Heart left ventricle (tissue), 16 donors: ENCODE measurements at regions not wholly inside any gene's neighbourhood (a gene's known extent, or its start where the extent isn't known, plus 50 kb on each side); places are given as distances from the start of the nearest gene placed in this dataset.

Experiments used
- ATAC-seq, 4 donors: fragments of 200-7000 bp; cut with Tn5 transposase; one replicate each; pipeline ENCODE4 v1.9.1; 2020 to 2022; ENCODE audit warnings: moderate library complexity in 4 of 4, mild to moderate bottlenecking in 3 of 4, moderate number of reproducible peaks in 1 of 4
- DNase-seq, 5 donors: peaks; one replicate each; pipeline ENCODE4 v3.0.0-alpha.2; 2020
- H3K27ac ChIP-seq, 12 donors: fragments of 200-600 bp; sonication (generic) in 4 of 12; one replicate each; pipeline versions ENCODE4 v1.5.0 to v1.8.0; 2016 to 2022; ENCODE audit warnings: mild to moderate bottlenecking in 2 of 12
- H3K27me3 ChIP-seq, 9 donors: fragments of 200-600 bp; sonication (generic) in 2 of 9; one replicate each; pipeline versions ENCODE4 v1.5.1 to v1.8.0; 2016 to 2022; ENCODE audit warnings: mild to moderate bottlenecking in 3 of 9
- H3K36me3 ChIP-seq, 9 donors: fragments of 200-600 bp; sonication (generic) in 2 of 9; one replicate each; pipeline versions ENCODE4 v1.5.0 to v1.8.0; 2018 to 2022; ENCODE audit warnings: mild to moderate bottlenecking in 2 of 9
- H3K4me1 ChIP-seq, 12 donors: fragments of 200-600 bp; sonication (generic) in 4 of 12; one replicate each; pipeline versions ENCODE4 v1.5.0 to v1.8.0; 2016 to 2022; ENCODE audit warnings: mild to moderate bottlenecking in 3 of 12
- H3K4me3 ChIP-seq, 12 donors: fragments of 200-600 bp; sonication (generic) in 4 of 12; one replicate each; pipeline versions ENCODE4 v1.5.0 to v1.8.0; 2017 to 2022; ENCODE audit warnings: mild to moderate bottlenecking in 9 of 12, moderate library complexity in 4 of 12
- H3K9me3 ChIP-seq, 12 donors: fragments of 200-600 bp; sonication (generic) in 4 of 12; one replicate each; pipeline versions ENCODE4 v1.5.0 to v1.8.0; 2016 to 2022; ENCODE audit warnings: mild to moderate bottlenecking in 1 of 12
- CTCF ChIP-seq, 12 donors: fragments of 200-600 bp; sonication (generic) in 4 of 12; IDR thresholded peaks; one replicate each; pipeline versions ENCODE4 v1.5.0 to v1.8.0; 2018 to 2022; ENCODE audit warnings: antibody characterized with exemption in 12 of 12, mild to moderate bottlenecking in 5 of 12
- POLR2A ChIP-seq, 2 donors: fragments of 450-650 bp; IDR thresholded peaks; one replicate each; pipeline ENCODE4 v1.6.1; 2017; ENCODE audit warnings: antibody characterized with exemption in 2 of 2, mild to moderate bottlenecking in 2 of 2, moderate library complexity in 2 of 2
- WGBS, 4 donors: extraction: QIAGEN DNeasy Blood & Tissue Kit in 2 of 4; methylation state at CpG; one replicate each; pipeline versions ENCODE4 v1.1.5 to v1.1.7; 2013 to 2018; 5-methylcytosine and 5-hydroxymethylcytosine counted together
- intact Hi-C, 10 donors: fragments of 100-400 bp; cut with DNase I; formaldehyde crosslinking; loops; one replicate each; pipeline versions ENCODE4 v1.11.1 to v1.14.2; 2022
- donor health status: ischemic (EF 13 %, LVEDD 7.1; RV severe dilation, severe dysfunction).
- donor health status: healthy with polysubstance abuse.
- donor health status: DM: no; HTN: yes; CAD: no.
- donor health status: DM: no; HTN: no; CAD: no.
- donor health status: ischemic (EF 25% LVEDD 6.9; RV normal size, moderate dysfunction).
- donor health status: ischemic (EF 25% LVEDD 5.7; RV mildly dilated, moderate dysfunction).
- donor health status: healthy.
- donor health status: DM: yes; HTN: yes; CAD: no.
- donor health status: ischemic (EF 35%, LVEDD 5.7; RV mildly dilated, moderate dysfunction).
- donor health status: nonischemic (EF 11% LVEDD 7.7; RV severe dilation, severe dysfunction).
- donor health status: DM: yes; HTN: yes; CAD: no.
- donor health status: PGD.
- donor health status: ischemic (EF 29% LVEDD 5.4; RV normal size, mild dysfunction).
- donor health status: nonischemic (EF 23%, LVEDD 6.1; RV moderate dilation, normal function).

DNA sequence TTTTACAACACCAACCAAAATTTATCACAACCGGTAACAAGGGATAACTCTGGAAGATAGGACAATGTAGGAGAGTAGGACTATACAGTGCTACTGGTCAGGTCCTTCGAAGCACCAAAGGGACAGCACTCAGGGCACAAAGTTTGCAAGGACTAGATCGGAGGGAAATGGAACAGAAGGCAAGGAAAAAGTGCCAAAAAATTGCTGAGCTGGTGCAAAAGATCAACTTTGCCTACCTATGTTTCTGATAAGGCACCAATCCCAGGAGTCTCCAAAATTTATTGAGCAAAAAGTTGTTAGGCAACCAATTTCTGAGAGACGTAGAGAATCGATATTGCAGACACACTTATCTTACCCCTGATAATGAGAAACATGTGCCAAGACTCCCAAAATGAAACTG lies 160.0 kb upstream of the PLEKHA5 start:
- H3K36me3 ChIP-seq, result no peaks in the 10 kb centered on the region
- intact Hi-C loops, result no loop called here
- DNase-seq, result no peak
- WGBS, 4 donors, result 74 to 79% (median 77%) methylated on average over 5 of the region's 5 CpGs
- TF ChIP-seq CTCF (IDR thresholded peaks at IDR 0.05) (no peak), POLR2A (IDR thresholded peaks at IDR 0.05) (no peak)
- no peak overlapping the region for H3K27ac ChIP-seq
- ATAC-seq, result no peak
- H3K4me1 ChIP-seq, result no peaks in the 10 kb centered on the region
- H3K27me3 ChIP-seq, result no peaks in the 10 kb centered on the region
- H3K9me3 ChIP-seq, result no peaks in the 10 kb centered on the region
- H3K4me3 ChIP-seq, result no peak overlapping the region

GRCh38 chr12:18970603-18971002 lies 158.9 kb upstream of the PLEKHA5 start:
- WGBS, 4 donors, result 91 to 97% (median 95%) methylated on average over 6 of the region's 6 CpGs
- Histone ChIP-seq H3K36me3 (no peaks in the 10 kb centered on the region), H3K27me3 (no peaks in the 10 kb centered on the region), H3K27ac (no peak overlapping the region), H3K4me3 (no peak overlapping the region), H3K9me3 (peaks cover 0 to 4% (median 0%) of the 10 kb centered on the region in 12 donors), H3K4me1 (no peaks in the 10 kb centered on the region)
- DNase-seq (no peak), ATAC-seq (no peak)
- intact Hi-C loops, result no loop called here
- TF ChIP-seq CTCF (IDR thresholded peaks at IDR 0.05) (no peak), POLR2A (IDR thresholded peaks at IDR 0.05) (no peak)

DNA sequence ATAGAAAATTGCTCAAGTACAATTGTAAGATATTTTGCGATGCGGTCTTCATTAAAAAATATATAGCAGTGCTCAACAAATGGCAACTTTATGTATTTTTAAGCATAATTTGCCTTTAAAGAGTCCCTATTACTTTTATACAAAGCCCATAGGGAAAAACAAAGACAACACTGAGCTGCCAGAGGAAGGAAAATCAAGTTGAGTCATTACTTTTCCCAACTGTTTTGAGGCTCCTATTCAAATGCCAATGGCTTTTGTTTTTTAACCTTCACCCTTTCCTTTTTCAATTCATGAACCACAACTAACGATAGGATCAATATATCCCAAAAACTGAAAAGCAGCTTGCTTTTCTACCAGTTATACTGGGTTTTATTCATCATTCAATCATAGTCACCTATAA lies 157.6 kb upstream of the PLEKHA5 start:
- whole genome bisulfite sequencing, 4 donors, result 90 to 96% (median 93%) methylated on average over 3 of the region's 3 CpGs
- Histone ChIP-seq H3K27me3 (no peaks in the 10 kb centered on the region), H3K4me1 (no peaks in the 10 kb centered on the region), H3K9me3 (peaks cover 0 to 17% (median 2%) of the 10 kb centered on the region in 12 donors), H3K36me3 (no peaks in the 10 kb centered on the region), H3K4me3 (no peak overlapping the region), H3K27ac (no peak overlapping the region)
- DNase-seq, result no peak
- intact Hi-C loops, result no loop called here
- no peak for ATAC-seq
- no peak for TF ChIP-seq POLR2A (IDR thresholded peaks at IDR 0.05)
- no peak for TF ChIP-seq CTCF (IDR thresholded peaks at IDR 0.05)

- peaks cover 0 to 18% (median 2%) of the 10 kb centered on the region in 12 donors for H3K9me3 ChIP-seq
- DNase-seq, result no peak
- ATAC-seq, result no peak
- H3K4me3 ChIP-seq, result no peak overlapping the region
- no peaks in the 10 kb centered on the region for H3K36me3 ChIP-seq
- no peak for TF ChIP-seq CTCF (IDR thresholded peaks at IDR 0.05)
- TF ChIP-seq POLR2A (IDR thresholded peaks at IDR 0.05), result no peak
- H3K27ac ChIP-seq, result no peak overlapping the region
- WGBS, 4 donors, result 86 to 90% (median 88%) methylated on average over 3 of the region's 3 CpGs
- H3K27me3 ChIP-seq, result no peaks in the 10 kb centered on the region
- H3K4me1 ChIP-seq, result no peaks in the 10 kb centered on the region
- intact Hi-C loops, result no loop called here
Observed at GRCh38 chr12:18975933-18976332, 153.6 kb upstream of the PLEKHA5 start.
